HEK293T (cell line): ENCODE measurements at regions not wholly inside any gene's neighbourhood (a gene's known extent, or its start where the extent isn't known, plus 50 kb on each side); places are given as distances from the start of the nearest gene placed in this dataset.

Experiments
- BHLHE40 ChIP-seq: fragments of 450-650 bp; IDR thresholded peaks from 2 replicates; pipeline ENCODE4 v1.6.1; 2016; ENCODE audit warnings: mild to moderate bottlenecking, moderate library complexity, borderline replicate concordance
- CTBP1 ChIP-seq: fragments of 450-650 bp; IDR thresholded peaks from 2 replicates; pipeline ENCODE4 v1.6.1; 2016; ENCODE audit warnings: borderline replicate concordance
- ELF4 ChIP-seq: fragments of 450-650 bp; IDR thresholded peaks from 2 replicates; pipeline ENCODE4 v1.6.1; 2017; ENCODE audit warnings: antibody characterized with exemption
- FOXM1 ChIP-seq: fragments of 450-650 bp; IDR thresholded peaks from 2 replicates; pipeline ENCODE4 v1.6.1; 2017; ENCODE audit warnings: mild to moderate bottlenecking, borderline replicate concordance
- HDGF ChIP-seq: fragments of 450-650 bp; IDR thresholded peaks from 2 replicates; pipeline ENCODE4 v1.6.1; 2017; ENCODE audit warnings: antibody characterized with exemption, borderline replicate concordance
- L3MBTL2 ChIP-seq: fragments of 450-650 bp; conservative IDR thresholded peaks from 2 replicates; pipeline ENCODE4 v1.6.1; 2016; ENCODE audit warnings: mild to moderate bottlenecking
- LEF1 ChIP-seq: fragments of 450-650 bp; IDR thresholded peaks from 2 replicates; pipeline ENCODE4 v1.6.1; 2017; ENCODE audit warnings: mild to moderate bottlenecking, borderline replicate concordance
- NFRKB ChIP-seq: fragments of 450-650 bp; IDR thresholded peaks from 2 replicates; pipeline ENCODE4 v1.6.1; 2016; ENCODE audit warnings: mild to moderate bottlenecking, moderate library complexity
- SP1 ChIP-seq: fragments of 450-650 bp; IDR thresholded peaks from 2 replicates; pipeline ENCODE4 v1.6.1; 2017
- SUZ12 ChIP-seq: fragments of 450-650 bp; IDR thresholded peaks from 2 replicates; pipeline ENCODE4 v1.6.1; 2016; ENCODE audit warnings: mild to moderate bottlenecking
- ZNF384 ChIP-seq: fragments of 450-650 bp; IDR thresholded peaks from 2 replicates; pipeline ENCODE4 v1.6.1; 2016
- TF ChIP-seq, protein P1 (sequence below): fragments of 450-650 bp; IDR thresholded peaks from 2 replicates; pipeline ENCODE4 v1.6.1; 2016

- TF ChIP-seq SUZ12: no peak
- no peak for TF ChIP-seq SP1
- no peak for TF ChIP-seq NFRKB
- no peak for TF ChIP-seq FOXM1
- no peak for TF ChIP-seq L3MBTL2
- no peak for TF ChIP-seq BHLHE40
- TF ChIP-seq HDGF: no peak
- no peak for TF ChIP-seq ZNF384
- TF ChIP-seq, protein P1, sequence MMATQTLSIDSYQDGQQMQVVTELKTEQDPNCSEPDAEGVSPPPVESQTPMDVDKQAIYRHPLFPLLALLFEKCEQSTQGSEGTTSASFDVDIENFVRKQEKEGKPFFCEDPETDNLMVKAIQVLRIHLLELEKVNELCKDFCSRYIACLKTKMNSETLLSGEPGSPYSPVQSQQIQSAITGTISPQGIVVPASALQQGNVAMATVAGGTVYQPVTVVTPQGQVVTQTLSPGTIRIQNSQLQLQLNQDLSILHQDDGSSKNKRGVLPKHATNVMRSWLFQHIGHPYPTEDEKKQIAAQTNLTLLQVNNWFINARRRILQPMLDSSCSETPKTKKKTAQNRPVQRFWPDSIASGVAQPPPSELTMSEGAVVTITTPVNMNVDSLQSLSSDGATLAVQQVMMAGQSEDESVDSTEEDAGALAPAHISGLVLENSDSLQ: no peak
- TF ChIP-seq LEF1: no peak
- TF ChIP-seq ELF4: no peak
- TF ChIP-seq CTBP1: no peak
Observed at GRCh38 chr4:145387079-145387478, 94.6 kb upstream of the SMAD1 start.
